OCI-LY7 (cell line): ENCODE measurements at regions not wholly inside any gene's neighbourhood (a gene's known extent, or its start where the extent isn't known, plus 50 kb on each side); places are given as distances from the start of the nearest gene placed in this dataset.

Source experiments
- BruUV-seq: library from RNA; stranded (reverse); fragments of 400-500 nt; replicated peaks from 2 replicates; lab custom pipeline; 2021; lab: Mats Ljungman, UMichigan
- CTCF ChIA-PET: fragments of 300-600 bp; sonication (Branson Sonifier 250); formaldehyde crosslinking; loops from one replicate; lab custom pipeline; 2022; ENCODE audit warnings: antibody characterized with exemption; ENCODE audit not compliant: unreplicated experiment; lab: Charles Lee
- POLR2A ChIA-PET: fragments of 300-600 bp; sonication (Branson Sonifier 250); formaldehyde crosslinking; loops from one replicate; lab custom pipeline; 2022; ENCODE audit warnings: antibody characterized with exemption; lab: Charles Lee
- DNase-seq: peaks from one replicate; pipeline ENCODE4 v3.0.0-alpha.2; 2015; ENCODE audit warnings: low spot score
- H2AFZ ChIP-seq: fragments of 200-600 bp; sonication (generic), shearing (Covaris generic); 2 replicates; pipeline ENCODE4 v1.6.1; 2014; ENCODE audit warnings: mild to moderate bottlenecking, antibody characterized with exemption, low read length, moderate library complexity
- H3K27ac ChIP-seq: fragments of 200-600 bp; sonication (generic); 2 replicates; pipeline ENCODE4 v1.5.1; 2014; ENCODE audit warnings: mixed run types, low read depth, mild to moderate bottlenecking, moderate library complexity, low read length, inconsistent platforms; ENCODE audit not compliant: poor library complexity, severe bottlenecking
- H3K36me3 ChIP-seq: fragments of 200-600 bp; sonication (generic); 2 replicates; pipeline ENCODE4 v1.6.1; 2014; ENCODE audit warnings: mild to moderate bottlenecking, antibody characterized with exemption, low read length, moderate library complexity, mixed read lengths; ENCODE audit not compliant: insufficient read depth
- H3K4me1 ChIP-seq: fragments of 200-600 bp; sonication (generic); 2 replicates; pipeline ENCODE4 v1.5.1; 2014; ENCODE audit warnings: mild to moderate bottlenecking, low read length; ENCODE audit not compliant: insufficient read depth, poor library complexity, severe bottlenecking
- H3K4me2 ChIP-seq: fragments of 200-600 bp; sonication (generic); 2 replicates; pipeline ENCODE4 v1.6.1; 2014; ENCODE audit warnings: mild to moderate bottlenecking, low read length
- H3K4me3 ChIP-seq: fragments of 200-600 bp; sonication (generic); 2 replicates; pipeline ENCODE4 v1.5.1; 2014; ENCODE audit warnings: mild to moderate bottlenecking, low read depth, low read length; ENCODE audit not compliant: poor library complexity, severe bottlenecking
- H3K79me2 ChIP-seq: fragments of 200-600 bp; sonication (generic); 2 replicates; pipeline ENCODE4 v1.6.1; 2016; ENCODE audit warnings: low read depth, mild to moderate bottlenecking, low read length, moderate library complexity, mixed read lengths; ENCODE audit not compliant: insufficient read depth
- H3K9me2 ChIP-seq: fragments of 200-600 bp; sonication (generic); 2 replicates; pipeline ENCODE4 v1.6.1; 2016; ENCODE audit warnings: mild to moderate bottlenecking, low read length, mixed read lengths; ENCODE audit not compliant: insufficient read depth
- H3K9me3 ChIP-seq: fragments of 200-600 bp; sonication (generic); 2 replicates; pipeline ENCODE4 v1.6.1; 2014; ENCODE audit warnings: mild to moderate bottlenecking, mixed run types, low read length, mixed read lengths
- H4K20me1 ChIP-seq: fragments of 200-600 bp; sonication (generic); 2 replicates; pipeline ENCODE4 v1.6.1; 2014; ENCODE audit warnings: mild to moderate bottlenecking, antibody characterized with exemption, low read length, moderate library complexity, mixed read lengths; ENCODE audit not compliant: insufficient read depth
- CTCF ChIP-seq: fragments of 200-600 bp; sonication (generic); conservative IDR thresholded peaks from 2 replicates; pipeline ENCODE4 v1.5.1; 2014; ENCODE audit warnings: mild to moderate bottlenecking, antibody characterized with exemption, low read length, moderate library complexity, mixed read lengths
- EZH2phosphoT487 ChIP-seq: fragments of 200-600 bp; sonication (generic); IDR thresholded peaks from 2 replicates; pipeline ENCODE4 v1.6.1; 2018; ENCODE audit warnings: low read depth, borderline replicate concordance, mild to moderate bottlenecking, mixed run types, antibody characterized with exemption, low read length, moderate library complexity, mixed read lengths
- intact Hi-C: fragments of 100-400 bp; cut with micrococcal nuclease; formaldehyde crosslinking; loops from one replicate; pipeline ENCODE4 v1.10.0; 2022; ENCODE audit not compliant: unreplicated experiment

- H3K9me3 ChIP-seq = no peaks in the 10 kb centered on the region
Observed at GRCh38 chr13:63864171-63864902, 2448.7 kb upstream of the PCDH20 start.

GRCh38 chr13:63855457-63856118 is 2439.9 kb upstream of the PCDH20 start:
- intact Hi-C loops = no loop called here
- BruUV-seq = no TSS peak

More at GRCh38 chr13:63864171-63864902, 2448.7 kb upstream of the PCDH20 start:
- Histone ChIP-seq H3K4me2 (no peak overlapping the region), H3K27ac (no peak overlapping the region), H3K4me1 (no peaks in the 10 kb centered on the region), H3K36me3 (no peaks in the 10 kb centered on the region), H4K20me1 (no peaks in the 10 kb centered on the region), H3K9me2 (no peaks in the 10 kb centered on the region), H3K79me2 (no peaks in the 10 kb centered on the region), H2AFZ (no peak overlapping the region), H3K4me3 (no peak overlapping the region)
- ChIA-PET CTCF (no interaction called here), POLR2A (no interaction called here)
- TF ChIP-seq EZH2phosphoT487 = no peak
- TF ChIP-seq CTCF = no peak
- BruUV-seq = no TSS peak
- intact Hi-C loops = no loop called here
- no peak for DNase-seq

More at GRCh38 chr13:63855457-63856118, 2439.9 kb upstream of the PCDH20 start:
- Histone ChIP-seq H3K4me3 (no peak overlapping the region), H3K9me3 (no peaks in the 10 kb centered on the region), H3K9me2 (no peaks in the 10 kb centered on the region), H3K27ac (no peak overlapping the region), H3K79me2 (no peaks in the 10 kb centered on the region), H3K4me2 (no peak overlapping the region), H3K36me3 (no peaks in the 10 kb centered on the region), H3K4me1 (no peaks in the 10 kb centered on the region), H2AFZ (no peak overlapping the region), H4K20me1 (no peaks in the 10 kb centered on the region)
- DNase-seq = no peak
- TF ChIP-seq EZH2phosphoT487 = no peak
- TF ChIP-seq CTCF = no peak
- CTCF ChIA-PET = no interaction called here
- POLR2A ChIA-PET = no interaction called here
